ENCODE measurements at regions not wholly inside any gene's neighbourhood (a gene's known extent, or its start where the extent isn't known, plus 50 kb on each side); places are given as distances from the start of the nearest gene placed in this dataset.

- no peaks in the 10 kb centered on the region for H3K9me3 Mint-ChIP-seq (ENCODE audit: unreplicated experiment)
- no peaks in the 10 kb centered on the region for H3K36me3 Mint-ChIP-seq (ENCODE audit: low read depth, unreplicated experiment)
- H3K4me3 Mint-ChIP-seq (ENCODE audit: unreplicated experiment): no peak overlapping the region
- H3K27ac Mint-ChIP-seq (ENCODE audit: unreplicated experiment): no peak overlapping the region
- no peaks in the 10 kb centered on the region for H3K4me1 Mint-ChIP-seq (ENCODE audit: unreplicated experiment)
- no peak for DNase-seq (ENCODE audit: low spot score)
- TF ChIP-seq CTCF (IDR thresholded peaks at IDR 0.05; ENCODE audit: unreplicated experiment): no peak
- H3K27me3 Mint-ChIP-seq (ENCODE audit: unreplicated experiment): peaks cover 5% of the 10 kb centered on the region
Measured at GRCh38 chr1:30318864-30319718, 404.3 kb downstream of the MATN1 start.

GRCh38 chr1:30318413-30318812, 405.0 kb downstream of the MATN1 start:
- Mint-ChIP-seq H3K36me3 (ENCODE audit: low read depth, unreplicated experiment) (no peaks in the 10 kb centered on the region), H3K4me3 (ENCODE audit: unreplicated experiment) (no peak overlapping the region), H3K27me3 (ENCODE audit: unreplicated experiment) (peaks cover 6% of the 10 kb centered on the region), H3K27ac (ENCODE audit: unreplicated experiment) (no peak overlapping the region), H3K9me3 (ENCODE audit: unreplicated experiment) (no peaks in the 10 kb centered on the region), H3K4me1 (ENCODE audit: unreplicated experiment) (no peaks in the 10 kb centered on the region)
- no peak for DNase-seq (ENCODE audit: low spot score)
- no peak for TF ChIP-seq CTCF (IDR thresholded peaks at IDR 0.05; ENCODE audit: unreplicated experiment)

GRCh38 chr1:30317921-30318320, 405.5 kb downstream of the MATN1 start:
- peaks cover 6% of the 10 kb centered on the region for H3K27me3 Mint-ChIP-seq (ENCODE audit: unreplicated experiment)
- H3K36me3 Mint-ChIP-seq (ENCODE audit: low read depth, unreplicated experiment): no peaks in the 10 kb centered on the region
- no peak overlapping the region for H3K27ac Mint-ChIP-seq (ENCODE audit: unreplicated experiment)
- H3K4me1 Mint-ChIP-seq (ENCODE audit: unreplicated experiment): no peaks in the 10 kb centered on the region
- TF ChIP-seq CTCF (IDR thresholded peaks at IDR 0.05; ENCODE audit: unreplicated experiment): no peak
- DNase-seq (ENCODE audit: low spot score): no peak
- no peak overlapping the region for H3K4me3 Mint-ChIP-seq (ENCODE audit: unreplicated experiment)
- no peaks in the 10 kb centered on the region for H3K9me3 Mint-ChIP-seq (ENCODE audit: unreplicated experiment)

GRCh38 chr1:30316056-30316455, 407.3 kb downstream of the MATN1 start:
- Mint-ChIP-seq H3K27me3 (ENCODE audit: unreplicated experiment) (peaks cover 6% of the 10 kb centered on the region), H3K36me3 (ENCODE audit: low read depth, unreplicated experiment) (no peaks in the 10 kb centered on the region), H3K9me3 (ENCODE audit: unreplicated experiment) (no peaks in the 10 kb centered on the region), H3K4me3 (ENCODE audit: unreplicated experiment) (no peak overlapping the region), H3K27ac (ENCODE audit: unreplicated experiment) (no peak overlapping the region), H3K4me1 (ENCODE audit: unreplicated experiment) (no peaks in the 10 kb centered on the region)
- no peak for TF ChIP-seq CTCF (IDR thresholded peaks at IDR 0.05; ENCODE audit: unreplicated experiment)
- no peak for DNase-seq (ENCODE audit: low spot score)

GRCh38 chr1:30315185-30315960, 408.0 kb downstream of the MATN1 start:
- no peak for TF ChIP-seq CTCF (IDR thresholded peaks at IDR 0.05; ENCODE audit: unreplicated experiment)
- no peaks in the 10 kb centered on the region for H3K4me1 Mint-ChIP-seq (ENCODE audit: unreplicated experiment)
- no peaks in the 10 kb centered on the region for H3K9me3 Mint-ChIP-seq (ENCODE audit: unreplicated experiment)
- no peak overlapping the region for H3K4me3 Mint-ChIP-seq (ENCODE audit: unreplicated experiment)
- no peak overlapping the region for H3K27ac Mint-ChIP-seq (ENCODE audit: unreplicated experiment)
- no peak for DNase-seq (ENCODE audit: low spot score)
- H3K27me3 Mint-ChIP-seq (ENCODE audit: unreplicated experiment): peaks cover 6% of the 10 kb centered on the region
- no peaks in the 10 kb centered on the region for H3K36me3 Mint-ChIP-seq (ENCODE audit: low read depth, unreplicated experiment)

All from endothelial cell (in vitro differentiated cells).